Kasumi-1 (cell line): ENCODE measurements at regions not wholly inside any gene's neighbourhood (a gene's known extent, or its start where the extent isn't known, plus 50 kb on each side); places are given as distances from the start of the nearest gene placed in this dataset.
"Not testable (repeated sequence)": the region's sequence is repeated elsewhere in the genome, so short reads cannot be mapped to it uniquely, and the experiment has no call there.

Experiments used
- DNase-seq, 2 experiments: peaks; one replicate each; lab custom pipeline; 2025; lab: John Stamatoyannopoulos, UW

- no peak for DNase-seq
Observed at GRCh38 chr2:6139142-6139541, 447.0 kb downstream of the SOX11 start.

GRCh38 chr2:6139916-6140315 is 447.7 kb downstream of the SOX11 start:
- DNase-seq = no peak

GRCh38 chr2:6140509-6140908 is 448.3 kb downstream of the SOX11 start:
- no peak for DNase-seq

- no peak for DNase-seq
Observed at GRCh38 chr2:6143812-6144211, 451.6 kb downstream of the SOX11 start.

- not testable (repeated sequence) for DNase-seq
Observed at GRCh38 chr2:6147215-6147614, 455.0 kb downstream of the SOX11 start.

- no peak for DNase-seq
Observed at GRCh38 chr2:6148882-6149281, 456.7 kb downstream of the SOX11 start.

DNA sequence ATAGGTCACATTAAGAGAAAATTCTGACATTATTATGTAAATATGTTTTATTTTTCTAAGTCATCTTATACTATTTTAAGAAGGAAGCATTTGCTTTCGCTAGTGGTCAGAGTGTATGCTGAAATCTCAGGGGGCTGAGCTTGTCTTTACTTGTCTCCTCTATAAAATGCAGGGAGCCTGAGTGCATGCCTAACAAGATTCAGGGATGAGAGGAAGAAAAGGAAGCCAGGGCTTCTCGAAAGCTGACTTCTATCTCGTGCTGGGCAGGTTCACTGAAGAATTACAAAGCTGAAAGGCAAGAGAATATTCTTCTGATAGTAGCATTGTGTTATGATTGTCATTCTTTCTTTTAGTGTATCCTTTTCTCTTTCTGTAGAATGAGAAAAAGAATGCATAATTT is 467.4 kb downstream of the SOX11 start:
- DNase-seq = no peak

- DNase-seq = no peak
Observed at GRCh38 chr2:6163932-6164331, 471.7 kb downstream of the SOX11 start.

GRCh38 chr2:6164986-6165747 is 473.0 kb downstream of the SOX11 start:
- no peak for DNase-seq

DNA sequence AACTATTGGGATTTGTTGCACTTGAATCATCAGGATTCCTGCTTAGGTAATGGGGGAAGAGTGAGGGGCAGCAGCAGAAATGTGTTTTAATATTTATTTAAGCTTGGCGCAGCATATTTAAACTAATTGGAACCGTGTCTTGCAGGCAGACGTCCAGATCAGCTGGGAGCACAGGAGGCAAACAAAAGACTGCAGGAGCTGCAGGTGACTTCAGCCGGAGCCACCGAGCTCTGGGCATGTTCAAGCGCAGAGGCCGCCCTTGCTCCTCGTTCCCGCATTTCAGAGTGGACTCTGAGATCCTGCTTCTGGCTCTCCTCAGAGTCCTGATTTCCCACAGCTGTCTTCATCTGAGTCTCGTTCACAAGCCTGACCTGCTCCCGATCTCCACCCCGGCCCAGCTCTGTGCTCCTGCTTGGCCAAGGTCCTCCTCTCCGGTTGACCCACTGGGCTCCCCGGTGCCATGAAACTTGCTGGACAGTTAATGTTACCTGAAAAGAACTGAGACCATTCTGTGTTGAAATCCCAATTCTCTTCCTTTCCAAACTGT is 475.5 kb downstream of the SOX11 start:
- DNase-seq = no peak

DNA sequence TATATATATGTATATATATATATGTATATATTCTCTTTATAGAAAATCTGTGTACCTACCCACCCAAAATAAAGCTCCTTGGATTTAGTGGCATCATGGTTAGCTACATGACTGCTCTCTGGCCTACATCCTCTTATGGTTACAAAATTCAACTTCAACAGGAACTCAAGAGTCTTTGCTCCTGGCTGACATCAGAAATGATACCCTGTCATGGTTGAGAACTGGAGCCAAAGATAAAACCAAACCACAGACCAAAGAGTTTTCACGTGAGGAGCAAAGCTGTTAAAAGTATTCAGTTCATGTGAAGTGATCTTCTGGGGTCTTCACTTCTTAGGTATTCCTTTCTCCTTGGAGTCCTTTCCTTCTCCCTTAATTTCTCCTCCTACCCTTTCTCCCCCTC is 476.3 kb downstream of the SOX11 start:
- no peak for DNase-seq

GRCh38 chr2:6171294-6171693 is 479.1 kb downstream of the SOX11 start:
- no peak for DNase-seq

DNA sequence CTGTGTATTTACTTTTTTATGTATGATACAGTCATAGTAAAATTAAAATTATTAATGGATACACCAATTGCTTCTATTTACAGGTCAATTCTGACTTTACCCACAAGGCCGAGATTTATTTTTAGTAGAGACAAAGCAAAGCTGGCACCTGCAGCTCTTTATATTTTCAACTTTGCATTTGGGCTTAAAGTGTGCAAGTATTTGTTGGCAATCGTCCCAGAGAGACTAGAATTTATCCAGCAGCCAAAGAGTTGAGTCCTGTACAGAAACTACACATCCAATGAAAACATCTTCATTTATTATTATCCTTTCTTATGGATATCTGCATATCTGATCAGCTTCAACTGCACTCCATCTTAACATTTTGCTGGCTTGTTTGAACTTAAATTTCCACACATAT is 485.6 kb downstream of the SOX11 start:
- DNase-seq = no peak

GRCh38 chr2:6181525-6181924 is 489.3 kb downstream of the SOX11 start:
- no peak for DNase-seq

DNA sequence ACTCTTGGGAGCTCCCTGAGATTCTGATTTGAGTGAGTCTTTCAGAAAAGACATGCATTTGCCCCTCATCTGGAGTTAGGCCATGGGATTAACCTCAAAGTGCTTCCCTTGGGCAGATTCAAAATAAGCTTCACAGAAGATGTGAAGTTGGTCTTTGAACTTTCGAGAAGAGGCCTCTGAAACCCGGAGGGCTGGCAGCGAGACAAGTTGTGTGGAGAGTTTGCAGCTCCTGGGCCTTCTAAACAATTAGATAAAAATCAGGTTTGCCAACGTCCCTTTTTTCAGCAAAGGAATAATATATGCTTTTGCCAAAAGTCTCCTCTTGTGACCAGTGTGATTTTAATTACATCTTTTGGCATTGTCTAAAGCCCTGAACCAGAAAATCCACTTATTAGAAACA is 489.7 kb downstream of the SOX11 start:
- DNase-seq = no peak

GRCh38 chr2:6183226-6183625 is 491.0 kb downstream of the SOX11 start:
- DNase-seq = no peak

- DNase-seq = no peak
Observed at GRCh38 chr2:6184532-6185292, 492.5 kb downstream of the SOX11 start.

DNA sequence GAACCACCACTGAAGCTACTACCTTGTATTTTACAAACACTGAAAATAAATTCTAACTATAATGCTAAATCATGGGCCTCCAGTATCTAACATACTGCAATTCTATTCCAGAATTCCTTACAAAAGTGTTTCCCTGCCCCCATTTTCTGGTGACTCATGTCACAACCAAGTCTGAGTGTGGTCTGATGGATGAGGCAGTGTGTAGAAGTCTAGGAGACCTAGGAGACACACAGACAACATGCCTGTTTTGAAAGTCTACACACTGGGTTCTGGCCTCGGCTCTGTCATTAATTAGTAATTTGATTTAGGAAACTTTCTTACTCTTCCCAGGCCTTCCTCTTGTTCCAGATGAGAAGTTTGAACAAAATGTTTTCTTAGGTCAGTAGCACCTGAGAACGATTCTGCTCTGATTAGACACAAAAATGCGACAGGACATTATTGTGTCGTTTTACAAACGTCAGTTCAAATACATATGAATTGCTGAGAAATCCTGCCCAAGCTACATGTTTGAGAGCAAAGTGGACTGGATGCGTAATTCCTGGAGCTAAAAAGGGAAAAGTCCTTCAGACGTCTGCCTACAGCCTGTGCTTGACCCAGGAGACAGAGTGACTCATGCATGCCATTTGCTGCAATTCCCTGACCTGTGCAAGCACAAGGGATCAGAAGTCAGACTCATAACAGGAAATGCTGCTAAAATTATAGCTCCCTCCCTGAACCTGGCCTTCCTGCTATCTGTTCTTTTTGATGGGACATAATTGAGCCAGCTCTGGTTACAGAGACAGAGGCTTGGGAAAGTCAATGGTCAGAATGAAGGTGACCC is 494.4 kb downstream of the SOX11 start:
- no peak for DNase-seq

GRCh38 chr2:6196449-6196848 is 504.3 kb downstream of the SOX11 start:
- no peak for DNase-seq

DNA sequence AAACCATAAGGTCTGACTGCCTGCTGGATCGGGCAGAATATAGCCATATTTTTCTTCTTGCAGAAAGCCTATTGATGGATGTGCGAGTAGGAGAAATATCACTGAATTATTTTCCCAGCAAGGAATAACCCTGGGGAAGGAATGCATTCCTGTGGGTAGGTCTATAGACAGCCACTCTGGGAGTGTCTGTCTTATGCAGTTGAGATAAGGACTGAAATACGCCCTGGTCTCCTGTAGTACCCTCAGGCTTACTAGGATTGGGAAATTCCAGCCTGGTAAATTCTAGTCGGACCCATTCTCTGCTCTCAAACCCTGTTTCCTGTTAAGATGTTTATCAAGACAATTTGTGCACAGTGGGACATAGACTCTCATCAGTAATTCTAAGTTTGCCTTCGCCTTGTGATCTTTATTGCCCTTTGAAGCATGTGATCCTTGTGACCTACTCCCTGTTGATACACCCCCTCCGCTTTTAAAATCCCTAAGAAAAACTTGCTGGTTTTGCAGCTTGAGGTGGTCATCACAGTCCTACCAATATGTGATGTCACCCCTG is 506.3 kb downstream of the SOX11 start:
- DNase-seq = not testable (repeated sequence)

DNA sequence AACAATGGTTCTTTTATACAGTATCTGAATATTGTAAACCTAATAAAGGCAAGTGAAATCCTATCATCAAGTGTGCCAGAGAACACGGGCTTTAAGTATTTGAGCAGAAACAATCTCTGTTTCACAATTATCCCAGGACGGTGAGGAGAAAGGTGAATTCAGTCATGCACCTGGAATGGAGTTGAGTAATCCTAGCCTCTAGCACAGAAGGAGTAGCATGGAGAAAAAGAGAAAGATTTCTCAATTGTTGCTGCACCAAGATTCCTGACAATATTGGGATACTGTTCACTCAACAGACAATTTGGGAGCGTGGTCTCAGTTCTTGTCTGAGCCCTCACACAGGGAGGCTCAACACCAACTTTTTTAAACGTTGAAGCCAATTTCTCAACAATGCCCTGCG is 510.6 kb downstream of the SOX11 start:
- DNase-seq = no peak
